GM18499 (cell line): ENCODE measurements at regions not wholly inside any gene's neighbourhood (a gene's known extent, or its start where the extent isn't known, plus 50 kb on each side); places are given as distances from the start of the nearest gene placed in this dataset.

Experiments used
- ATAC-seq: cut with Tn5 transposase; IDR thresholded peaks from one replicate; pipeline ENCODE4 v1.9.1; 2021; ENCODE audit warnings: moderate number of reproducible peaks; ENCODE audit not compliant: insufficient read depth, unreplicated experiment

DNA sequence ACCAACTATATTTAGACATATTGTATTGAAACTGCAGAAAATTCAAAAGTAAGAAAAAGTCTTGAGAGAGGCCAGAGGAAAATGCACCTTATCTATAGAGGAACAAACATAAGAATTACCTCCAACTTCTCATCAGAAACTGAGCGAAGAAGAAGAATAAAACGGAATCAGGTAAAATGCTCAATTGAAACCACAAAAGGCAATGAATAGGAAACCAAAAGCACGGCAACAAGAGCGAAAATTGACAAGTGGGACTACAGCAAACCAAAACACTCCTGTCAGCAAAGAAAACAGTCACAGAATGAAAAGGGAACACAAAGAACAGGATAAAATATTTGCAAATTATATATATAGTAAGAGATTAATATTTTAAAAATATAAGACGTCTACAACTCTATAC, 61.9 kb upstream of the PARP11 start:
- ATAC-seq: no peak

DNA sequence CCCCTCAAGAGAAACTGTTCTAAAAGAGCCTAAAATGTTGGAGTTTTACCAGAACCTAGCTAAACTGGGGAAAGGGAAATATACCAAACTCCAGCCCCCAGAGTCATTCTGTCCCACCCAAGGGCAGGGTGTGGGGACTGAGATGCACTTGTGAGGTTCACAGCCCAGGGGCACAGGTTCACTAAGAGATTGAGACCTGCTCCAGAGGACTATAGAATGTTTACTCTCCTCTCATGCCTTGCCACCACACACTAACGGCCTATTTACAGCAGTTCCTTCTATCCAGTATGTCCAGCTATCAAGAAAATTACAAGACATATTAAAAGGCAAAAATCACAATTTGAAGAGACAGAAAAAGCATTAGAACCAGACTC, 60.6 kb upstream of the PARP11 start:
- ATAC-seq: no peak

DNA sequence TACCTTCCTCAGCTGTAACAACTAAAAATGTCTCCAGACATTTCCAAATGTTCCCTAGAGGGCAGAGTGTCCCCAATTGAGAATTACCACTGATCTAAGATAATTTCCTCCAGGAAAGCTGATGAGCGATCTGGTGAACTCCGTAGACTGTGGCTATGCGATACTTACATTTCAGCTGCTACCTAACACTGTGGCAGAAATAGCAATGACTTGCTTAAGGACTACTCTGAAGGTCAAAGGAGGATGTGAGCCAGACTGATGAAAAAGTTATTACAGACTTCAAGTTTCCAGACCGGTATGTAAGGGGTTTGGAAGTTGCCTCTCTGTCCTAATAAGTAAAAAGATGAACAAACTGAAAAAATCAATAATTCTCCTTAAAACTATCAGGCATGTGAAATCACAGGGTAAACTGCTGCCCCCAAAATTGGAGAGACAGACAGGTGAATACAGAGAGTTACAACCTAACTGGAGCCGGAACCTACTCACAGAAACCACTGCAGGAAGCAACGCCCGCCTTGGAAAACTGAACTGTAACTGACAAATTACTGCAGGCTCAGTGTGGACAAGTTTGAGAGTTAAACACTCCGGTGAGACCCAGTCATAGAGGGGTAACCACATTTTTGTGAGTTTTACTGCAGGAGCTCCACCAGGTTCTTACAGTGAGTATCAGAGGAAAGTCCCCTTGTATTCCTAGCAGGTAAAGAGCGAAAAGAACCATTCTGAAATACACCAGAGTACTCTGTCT, 60.0 kb upstream of the PARP11 start:
- ATAC-seq: no peak

DNA sequence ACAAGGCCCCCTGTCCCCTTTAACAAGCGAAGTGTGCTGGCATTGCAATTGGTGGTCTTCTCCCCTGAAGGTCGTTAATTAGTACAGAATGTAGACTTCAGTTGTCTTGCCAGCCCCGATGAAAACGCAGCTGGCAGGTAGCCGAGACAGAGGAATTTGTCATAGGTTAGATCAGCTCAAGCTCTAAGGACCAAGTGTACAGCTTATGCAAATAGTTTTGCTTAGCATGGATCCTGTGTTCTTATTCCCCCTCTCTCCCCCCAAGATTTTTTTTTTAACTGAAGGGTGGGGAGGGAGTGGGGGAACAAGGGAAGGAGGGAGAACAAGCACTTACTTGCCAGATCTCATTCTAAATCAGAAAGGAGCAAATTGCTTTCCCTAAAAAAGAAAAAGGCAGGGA, 58.6 kb upstream of the PARP11 start:
- no peak for ATAC-seq

DNA sequence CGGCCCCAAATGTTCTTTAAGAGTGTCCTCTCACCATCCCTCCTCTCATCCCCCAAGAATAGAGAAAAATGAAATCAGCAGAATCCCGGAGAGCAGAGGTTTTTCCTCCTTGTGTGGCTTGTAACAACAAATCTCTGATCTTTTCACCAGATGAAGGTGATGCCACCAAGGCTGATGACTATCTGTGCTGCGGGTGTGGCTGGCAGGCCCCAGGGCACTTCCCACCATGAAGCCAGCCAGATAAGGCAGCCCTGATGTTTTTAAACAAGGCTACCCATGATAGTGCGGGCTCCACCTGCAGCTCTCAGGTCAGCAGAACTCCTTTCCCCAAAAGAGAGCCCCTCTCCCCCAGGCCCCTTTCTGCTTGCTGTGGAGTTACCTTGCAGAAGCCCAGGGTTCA, 58.0 kb upstream of the PARP11 start:
- no peak for ATAC-seq

DNA sequence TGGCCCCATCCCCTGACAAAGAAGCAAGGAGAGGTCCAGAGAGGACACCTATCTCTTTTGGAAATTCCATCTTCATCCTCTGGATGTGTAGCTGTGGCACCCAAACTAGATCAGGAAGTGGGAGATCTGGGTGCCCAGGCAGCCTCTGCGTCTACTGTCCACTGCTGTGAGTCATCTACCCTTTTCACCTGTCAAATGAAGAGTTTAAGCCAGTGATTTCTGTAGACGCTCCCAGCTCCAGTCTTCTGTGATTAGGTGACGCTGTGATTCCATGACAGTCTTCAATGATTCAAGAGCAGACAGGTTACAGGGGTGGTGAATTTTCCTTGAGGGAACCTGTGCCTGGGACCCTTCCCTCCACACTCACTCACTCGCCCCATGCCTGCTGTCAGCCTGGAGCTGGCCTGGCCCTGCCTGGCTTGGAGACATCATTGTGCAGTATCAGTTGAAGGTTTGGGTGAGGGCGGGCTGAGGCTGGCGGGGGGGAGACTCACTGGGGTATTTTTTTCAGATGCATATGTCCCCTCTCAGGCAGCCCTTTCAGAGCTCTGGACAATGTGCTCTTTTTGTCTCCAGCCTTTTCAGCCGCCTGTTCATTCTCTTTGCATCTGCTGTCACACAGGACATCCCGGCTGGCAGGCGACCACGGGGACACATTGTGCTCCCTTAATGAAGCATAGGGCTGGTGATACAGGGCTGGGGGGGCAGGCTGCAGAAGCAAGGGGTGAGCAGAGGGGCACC, 56.8 kb upstream of the PARP11 start:
- no peak for ATAC-seq

DNA sequence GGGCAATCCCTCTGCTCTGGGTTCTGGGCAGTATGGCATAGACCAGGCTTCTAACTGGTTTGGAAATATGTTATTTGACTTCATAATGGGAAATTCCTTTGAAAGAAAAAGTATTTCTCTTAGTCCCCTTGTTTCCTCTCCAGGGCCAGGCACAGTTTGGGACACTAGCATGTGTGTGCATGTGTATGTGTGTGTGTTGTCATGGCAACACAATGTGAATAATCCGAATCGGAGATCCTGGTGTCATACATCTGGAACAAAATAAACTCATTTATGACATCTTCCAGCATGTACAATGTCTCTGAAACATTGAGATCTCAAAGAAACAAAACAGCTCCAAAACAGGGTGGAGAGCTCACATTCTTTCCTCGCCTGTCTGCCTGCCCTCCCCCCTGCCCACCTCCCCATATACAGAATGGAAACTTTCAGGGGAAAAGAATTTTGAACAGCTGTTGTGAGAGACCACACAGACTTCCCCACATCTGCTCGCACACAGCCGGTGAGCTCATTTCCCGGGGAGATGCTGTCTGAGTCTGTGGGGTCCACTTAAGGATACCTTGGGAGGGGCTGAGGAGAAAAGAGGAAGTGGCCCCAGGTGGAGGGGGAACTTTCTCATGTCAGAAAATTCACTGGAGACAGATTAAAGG, 55.5 kb upstream of the PARP11 start:
- no peak for ATAC-seq

DNA sequence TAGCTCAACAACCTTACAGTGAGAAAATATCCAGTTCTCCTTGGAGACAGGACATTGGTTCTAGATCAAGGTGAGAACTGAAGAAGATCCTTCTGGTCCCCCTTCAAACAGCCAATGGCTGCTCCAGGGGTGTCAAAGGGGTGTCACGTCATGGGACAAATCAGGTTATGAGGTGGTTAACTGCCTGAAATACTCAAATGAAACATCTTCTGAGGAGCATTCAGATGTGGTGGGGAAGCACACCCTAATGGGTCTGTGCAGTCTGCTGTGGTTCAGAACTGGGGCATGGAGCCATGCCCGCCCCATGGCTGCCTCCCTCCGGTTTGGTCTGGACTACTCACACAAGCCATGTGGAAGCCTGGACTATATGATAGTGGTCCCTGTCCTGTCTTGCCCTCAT, 52.4 kb upstream of the PARP11 start:
- no peak for ATAC-seq

DNA sequence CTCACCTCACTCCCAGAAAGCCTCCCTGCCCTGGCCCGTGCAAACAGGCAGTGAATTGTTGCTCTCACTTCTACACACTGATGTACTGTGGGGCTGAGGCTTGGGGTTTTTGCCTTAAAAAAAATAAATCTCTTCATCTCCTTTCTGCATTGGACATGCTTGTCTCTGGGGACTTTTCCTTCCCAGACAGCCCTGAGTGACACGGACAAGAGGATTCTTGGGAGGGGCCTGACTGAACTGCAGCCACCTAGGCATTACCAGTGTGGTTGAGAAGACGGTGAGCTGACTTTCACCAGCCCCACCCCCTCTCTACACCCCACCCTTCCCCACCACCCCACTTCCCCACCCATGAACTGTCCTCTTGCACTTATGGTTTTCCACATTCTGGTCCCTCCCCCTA, 51.6 kb upstream of the PARP11 start:
- no peak for ATAC-seq

DNA sequence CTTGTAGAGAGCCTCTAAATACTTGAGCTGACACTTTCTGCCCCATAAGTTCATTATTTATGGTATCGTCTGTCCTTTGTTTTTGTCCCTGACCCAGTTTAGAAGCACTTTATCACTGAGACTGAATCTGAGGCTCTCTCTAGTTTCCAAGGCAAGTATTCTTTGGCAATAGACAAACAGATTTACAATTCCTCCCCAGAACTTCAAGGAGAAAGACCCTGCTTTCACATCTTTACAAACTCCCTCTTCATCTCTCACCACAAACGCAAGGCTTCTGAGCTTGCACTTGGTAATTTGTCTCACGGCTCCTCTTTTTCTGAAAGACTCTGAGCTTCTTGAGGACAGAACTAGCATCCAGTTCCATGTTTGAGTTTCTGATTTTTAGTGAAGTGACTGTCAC, 49.8 kb upstream of the PARP11 start:
- ATAC-seq: no peak
